Osteocyte (in vitro differentiated cells): ENCODE measurements at regions not wholly inside any gene's neighbourhood (a gene's known extent, or its start where the extent isn't known, plus 50 kb on each side); places are given as distances from the start of the nearest gene placed in this dataset.

Experiments used
- DNase-seq: peaks from one replicate; pipeline ENCODE4 v3.0.0; 2021; ENCODE audit warnings: mixed read lengths; ENCODE audit not compliant: unreplicated experiment; ENCODE audit errors: extremely low spot score
- H3K27ac Mint-ChIP-seq: one replicate; pipeline ENCODE4 v1.8.0; 2021; ENCODE audit warnings: mild to moderate bottlenecking, mixed read lengths; ENCODE audit not compliant: unreplicated experiment
- H3K27me3 Mint-ChIP-seq: one replicate; pipeline ENCODE4 v1.8.0; 2021; ENCODE audit warnings: mixed read lengths; ENCODE audit not compliant: unreplicated experiment
- H3K36me3 Mint-ChIP-seq: one replicate; pipeline ENCODE4 v1.8.0; 2021; ENCODE audit warnings: mixed read lengths; ENCODE audit not compliant: unreplicated experiment
- H3K4me1 Mint-ChIP-seq: one replicate; pipeline ENCODE4 v1.8.0; 2021; ENCODE audit warnings: mixed read lengths; ENCODE audit not compliant: unreplicated experiment
- H3K4me3 Mint-ChIP-seq: one replicate; pipeline ENCODE4 v1.8.0; 2021; ENCODE audit warnings: mild to moderate bottlenecking, moderate library complexity, mixed read lengths; ENCODE audit not compliant: unreplicated experiment
- H3K9me3 Mint-ChIP-seq: one replicate; pipeline ENCODE4 v1.8.0; 2021; ENCODE audit warnings: mixed read lengths; ENCODE audit not compliant: unreplicated experiment
- CTCF ChIP-seq: fragments of 200-600 bp; sonication (generic); IDR thresholded peaks from 2 replicates; pipeline ENCODE4 v1.5.0; 2021; ENCODE audit warnings: antibody characterized with exemption, mild to moderate bottlenecking, moderate library complexity

- Mint-ChIP-seq H3K4me3 (no peak overlapping the region), H3K27ac (no peak overlapping the region), H3K9me3 (no peaks in the 10 kb centered on the region), H3K27me3 (no peaks in the 10 kb centered on the region), H3K4me1 (peaks cover 8% of the 10 kb centered on the region), H3K36me3 (no peaks in the 10 kb centered on the region)
- DNase-seq, result no peak
- TF ChIP-seq CTCF, result no peak
These were observed 141.4 kb downstream of the MBL2 start for GRCh38 chr10:52631146-52631545.

- H3K4me3 Mint-ChIP-seq, result no peak overlapping the region
- TF ChIP-seq CTCF, result no peak
- no peaks in the 10 kb centered on the region for H3K27me3 Mint-ChIP-seq
- no peak overlapping the region for H3K27ac Mint-ChIP-seq
- no peak for DNase-seq
- peaks cover 8% of the 10 kb centered on the region for H3K4me1 Mint-ChIP-seq
- no peaks in the 10 kb centered on the region for H3K36me3 Mint-ChIP-seq
- H3K9me3 Mint-ChIP-seq, result no peaks in the 10 kb centered on the region
These were observed 140.9 kb downstream of the MBL2 start for GRCh38 chr10:52631648-52632047.

- H3K27ac Mint-ChIP-seq, result no peak overlapping the region
- H3K9me3 Mint-ChIP-seq, result no peaks in the 10 kb centered on the region
- peaks cover 8% of the 10 kb centered on the region for H3K4me1 Mint-ChIP-seq
- TF ChIP-seq CTCF, result no peak
- no peak overlapping the region for H3K4me3 Mint-ChIP-seq
- H3K36me3 Mint-ChIP-seq, result no peaks in the 10 kb centered on the region
- H3K27me3 Mint-ChIP-seq, result no peaks in the 10 kb centered on the region
- DNase-seq, result no peak
These were observed 140.0 kb downstream of the MBL2 start for GRCh38 chr10:52632591-52632990.

- no peaks in the 10 kb centered on the region for H3K27me3 Mint-ChIP-seq
- peaks cover 8% of the 10 kb centered on the region for H3K4me1 Mint-ChIP-seq
- DNase-seq, result no peak
- no peaks in the 10 kb centered on the region for H3K36me3 Mint-ChIP-seq
- no peak overlapping the region for H3K27ac Mint-ChIP-seq
- H3K9me3 Mint-ChIP-seq, result no peaks in the 10 kb centered on the region
- no peak overlapping the region for H3K4me3 Mint-ChIP-seq
- no peak for TF ChIP-seq CTCF
These were observed 139.3 kb downstream of the MBL2 start for GRCh38 chr10:52633266-52633665.

- Mint-ChIP-seq H3K27ac (no peak overlapping the region), H3K27me3 (no peaks in the 10 kb centered on the region), H3K9me3 (no peaks in the 10 kb centered on the region), H3K36me3 (no peaks in the 10 kb centered on the region), H3K4me3 (no peak overlapping the region), H3K4me1 (peaks cover 8% of the 10 kb centered on the region)
- no peak for TF ChIP-seq CTCF
- DNase-seq, result no peak
These were observed 136.9 kb downstream of the MBL2 start for GRCh38 chr10:52635651-52636050.
